ENCODE measurements at regions not wholly inside any gene's neighbourhood (a gene's known extent, or its start where the extent isn't known, plus 50 kb on each side); places are given as distances from the start of the nearest gene placed in this dataset.

DNA sequence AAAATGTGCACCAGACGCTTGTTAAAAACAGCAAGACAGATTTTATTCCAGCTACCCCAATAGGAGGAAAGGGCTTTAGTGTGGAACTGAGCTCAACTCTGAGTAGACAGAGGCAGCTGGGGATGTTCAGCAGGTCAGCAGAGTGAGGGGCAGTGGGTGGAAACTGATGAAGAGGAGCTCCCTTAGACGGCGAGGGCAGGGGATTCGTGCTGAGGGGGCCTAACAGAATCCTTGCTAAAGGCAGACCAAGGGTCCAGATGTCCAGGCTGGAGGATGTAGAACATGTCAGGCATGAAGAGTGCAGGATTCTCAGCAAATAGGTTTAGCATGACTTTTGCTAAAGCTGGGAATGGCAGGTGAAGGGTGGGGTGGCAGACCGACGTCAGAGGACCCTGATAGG is 71.9 kb upstream of the OLFM1 start:
- 59% methylated on average over 5 to 6 of the region's 6 CpGs for WGBS, 2 donors (ENCODE audit: low coverage in 1 of 2)
- Histone ChIP-seq H3K27me3 (peaks cover 79% of the 10 kb centered on the region), H3K4me1 (no peaks in the 10 kb centered on the region), H3K4me3 (no peak overlapping the region), H3K9me3 (no peaks in the 10 kb centered on the region), H3K27ac (no peak overlapping the region), H3K36me3 (no peaks in the 10 kb centered on the region)
- no peak for ATAC-seq
- TF ChIP-seq POLR2AphosphoS5 (IDR thresholded peaks at IDR 0.05) (no peak), POLR2A (IDR thresholded peaks at IDR 0.05) (no peak), EP300 (IDR thresholded peaks at IDR 0.05) (no peak)
- TF ChIP-seq, protein P1, sequence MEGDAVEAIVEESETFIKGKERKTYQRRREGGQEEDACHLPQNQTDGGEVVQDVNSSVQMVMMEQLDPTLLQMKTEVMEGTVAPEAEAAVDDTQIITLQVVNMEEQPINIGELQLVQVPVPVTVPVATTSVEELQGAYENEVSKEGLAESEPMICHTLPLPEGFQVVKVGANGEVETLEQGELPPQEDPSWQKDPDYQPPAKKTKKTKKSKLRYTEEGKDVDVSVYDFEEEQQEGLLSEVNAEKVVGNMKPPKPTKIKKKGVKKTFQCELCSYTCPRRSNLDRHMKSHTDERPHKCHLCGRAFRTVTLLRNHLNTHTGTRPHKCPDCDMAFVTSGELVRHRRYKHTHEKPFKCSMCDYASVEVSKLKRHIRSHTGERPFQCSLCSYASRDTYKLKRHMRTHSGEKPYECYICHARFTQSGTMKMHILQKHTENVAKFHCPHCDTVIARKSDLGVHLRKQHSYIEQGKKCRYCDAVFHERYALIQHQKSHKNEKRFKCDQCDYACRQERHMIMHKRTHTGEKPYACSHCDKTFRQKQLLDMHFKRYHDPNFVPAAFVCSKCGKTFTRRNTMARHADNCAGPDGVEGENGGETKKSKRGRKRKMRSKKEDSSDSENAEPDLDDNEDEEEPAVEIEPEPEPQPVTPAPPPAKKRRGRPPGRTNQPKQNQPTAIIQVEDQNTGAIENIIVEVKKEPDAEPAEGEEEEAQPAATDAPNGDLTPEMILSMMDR (IDR thresholded peaks at IDR 0.05), result no peak

DNA sequence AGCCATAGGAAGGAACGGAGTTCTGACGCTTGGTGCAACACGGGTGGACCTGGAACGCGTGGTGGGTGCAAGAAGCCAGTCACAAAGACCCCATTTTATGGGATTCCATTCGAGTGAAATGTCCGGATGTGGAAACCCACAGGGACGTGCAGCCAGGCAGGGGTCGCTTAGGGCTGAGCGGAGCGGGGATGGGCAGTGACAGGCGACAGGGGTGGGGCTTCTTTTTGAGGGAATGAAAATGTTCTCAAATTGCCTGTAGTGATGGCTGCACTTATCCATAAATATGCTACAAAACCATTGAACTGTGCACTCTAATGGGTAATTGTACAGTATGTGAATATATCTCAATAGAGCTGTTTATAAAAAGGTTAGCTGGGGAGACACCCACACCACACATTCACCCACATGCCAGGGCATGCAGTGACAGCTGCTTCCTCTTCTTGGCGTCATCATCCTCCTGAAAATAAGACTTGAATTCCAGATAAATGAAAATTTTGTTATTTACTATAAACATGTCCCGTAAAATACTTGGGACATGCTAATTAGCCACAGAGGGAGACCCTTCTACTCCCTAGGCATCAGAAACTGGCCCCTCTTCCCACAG is 71.3 kb upstream of the OLFM1 start:
- Histone ChIP-seq H3K27ac (no peak overlapping the region), H3K36me3 (no peaks in the 10 kb centered on the region), H3K4me3 (no peak overlapping the region), H3K4me1 (no peaks in the 10 kb centered on the region), H3K9me3 (no peaks in the 10 kb centered on the region), H3K27me3 (peaks cover 74% of the 10 kb centered on the region)
- TF ChIP-seq, protein P1 (IDR thresholded peaks at IDR 0.05), result no peak
- TF ChIP-seq POLR2A (IDR thresholded peaks at IDR 0.05) (no peak), POLR2AphosphoS5 (IDR thresholded peaks at IDR 0.05) (no peak), EP300 (IDR thresholded peaks at IDR 0.05) (no peak)
- 60 to 81% methylated on average over 12 to 14 of the region's 14 CpGs for WGBS, 2 donors (ENCODE audit: low coverage in 1 of 2)
- ATAC-seq, result no peak

DNA sequence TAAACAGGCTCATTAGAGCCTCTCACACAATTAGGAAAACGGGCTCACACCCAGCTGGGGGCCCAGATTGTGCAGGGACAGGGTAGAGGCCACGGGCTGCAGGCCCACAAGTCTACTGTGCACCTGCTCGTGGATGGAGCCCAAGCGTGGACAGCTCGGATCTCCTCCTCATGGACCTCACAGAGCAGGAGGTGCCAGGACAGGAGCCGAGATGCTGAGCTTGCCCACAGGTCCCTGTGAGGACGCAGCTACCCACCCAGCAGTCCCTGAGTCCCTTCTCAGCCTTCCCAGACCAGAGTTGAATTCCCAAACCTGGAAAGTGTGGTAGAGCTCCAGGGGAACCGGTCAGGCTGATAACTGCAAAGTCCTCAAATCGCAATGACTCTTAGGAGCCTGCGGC is 70.6 kb upstream of the OLFM1 start:
- TF ChIP-seq EP300 (IDR thresholded peaks at IDR 0.05), result no peak
- TF ChIP-seq, protein P1 (IDR thresholded peaks at IDR 0.05), result no peak
- Histone ChIP-seq H3K27ac (no peak overlapping the region), H3K4me3 (no peak overlapping the region), H3K9me3 (no peaks in the 10 kb centered on the region), H3K27me3 (peaks cover 66% of the 10 kb centered on the region), H3K4me1 (no peaks in the 10 kb centered on the region), H3K36me3 (no peaks in the 10 kb centered on the region)
- no peak for ATAC-seq
- 40 to 100% methylated on average over 1 to 2 of the region's 10 CpGs for WGBS, 2 donors (ENCODE audit: low coverage in 1 of 2)

DNA sequence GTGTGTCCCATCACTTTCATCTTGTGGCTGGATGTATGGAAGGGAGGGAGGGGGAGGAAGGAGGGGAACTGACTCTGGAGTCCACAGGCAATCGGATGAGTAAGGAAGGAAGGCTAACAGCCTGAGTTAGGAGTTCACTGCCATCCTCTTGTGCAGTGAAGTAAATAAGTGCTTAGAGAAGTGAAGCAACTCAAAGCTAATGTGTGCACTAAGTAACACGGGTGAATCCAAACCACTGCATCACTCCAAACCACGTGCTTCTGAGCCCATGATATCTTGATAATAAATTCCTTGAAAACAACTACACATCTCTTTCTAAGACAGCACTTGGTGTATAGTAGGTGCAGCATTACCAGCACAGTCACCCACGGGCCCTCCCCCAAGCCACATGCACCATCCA is 69.6 kb upstream of the OLFM1 start:
- Histone ChIP-seq H3K27me3 (peaks cover 63% of the 10 kb centered on the region), H3K4me3 (no peak overlapping the region), H3K4me1 (no peaks in the 10 kb centered on the region), H3K36me3 (no peaks in the 10 kb centered on the region), H3K27ac (no peak overlapping the region), H3K9me3 (no peaks in the 10 kb centered on the region)
- TF ChIP-seq, protein P1 (IDR thresholded peaks at IDR 0.05), result no peak
- TF ChIP-seq EP300 (IDR thresholded peaks at IDR 0.05) (no peak), POLR2AphosphoS5 (IDR thresholded peaks at IDR 0.05) (no peak), POLR2A (IDR thresholded peaks at IDR 0.05) (no peak)
- no peak for ATAC-seq
- WGBS, 2 donors (ENCODE audit: low coverage in 1 of 2), result 46 to 49% methylated on average over 3 to 4 of the region's 4 CpGs

DNA sequence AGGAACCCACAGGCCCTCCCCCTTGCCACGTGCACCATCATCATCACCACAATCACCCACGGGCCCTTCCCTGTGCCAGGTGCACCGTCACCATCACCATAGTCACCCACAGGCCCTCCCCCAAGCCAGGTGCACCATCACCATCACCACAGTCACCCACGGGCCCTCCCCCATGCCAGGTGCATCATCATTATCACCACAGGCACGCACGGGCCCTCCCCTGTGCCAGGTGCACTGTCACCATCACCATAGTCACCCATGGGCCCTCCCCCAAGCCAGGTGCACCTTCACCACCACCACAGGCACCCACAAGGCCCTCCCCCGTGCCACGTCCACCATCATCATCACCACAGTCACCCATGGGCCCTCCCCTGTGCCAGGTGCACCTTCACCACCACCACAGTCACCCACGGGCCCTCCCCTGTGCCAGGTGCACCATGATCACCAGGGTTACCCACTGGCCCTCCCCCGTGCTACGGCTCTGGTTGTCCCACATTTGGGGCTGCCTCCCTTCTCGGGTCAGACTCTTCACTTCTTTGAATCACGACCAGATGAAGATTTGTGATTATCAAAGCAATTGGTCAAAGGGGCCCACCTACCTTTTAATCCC is 69.1 kb upstream of the OLFM1 start:
- H3K36me3 ChIP-seq, result no peaks in the 10 kb centered on the region
- no peak for ATAC-seq
- H3K4me1 ChIP-seq, result no peaks in the 10 kb centered on the region
- WGBS, 2 donors (ENCODE audit: low coverage in 1 of 2), result 79 to 92% methylated on average over 11 of the region's 13 CpGs
- no peak for TF ChIP-seq POLR2AphosphoS5 (IDR thresholded peaks at IDR 0.05)
- TF ChIP-seq, protein P1 (IDR thresholded peaks at IDR 0.05), result no peak
- no peak for TF ChIP-seq EP300 (IDR thresholded peaks at IDR 0.05)
- no peak for TF ChIP-seq POLR2A (IDR thresholded peaks at IDR 0.05)
- H3K4me3 ChIP-seq, result no peak overlapping the region
- peaks cover 63% of the 10 kb centered on the region for H3K27me3 ChIP-seq
- H3K27ac ChIP-seq, result no peak overlapping the region
- H3K9me3 ChIP-seq, result no peaks in the 10 kb centered on the region
